Neural progenitor cell (in vitro differentiated cells): ENCODE measurements at regions not wholly inside any gene's neighbourhood (a gene's known extent, or its start where the extent isn't known, plus 50 kb on each side); places are given as distances from the start of the nearest gene placed in this dataset.

Experiments
- DNase-seq: peaks from one replicate; pipeline ENCODE4 v3.0.0-alpha.2; 2016; ENCODE audit warnings: low spot score
- H2AFZ ChIP-seq: fragments of 200-600 bp; sonication (generic); replicated peaks from 2 replicates; pipeline ENCODE4 v1.6.1; 2016; ENCODE audit warnings: antibody characterized with exemption
- H3F3A ChIP-seq: fragments of 200-600 bp; sonication (generic); 2 replicates; pipeline ENCODE4 v1.6.1; 2016; ENCODE audit warnings: antibody characterized with exemption, low read depth
- H3K27ac ChIP-seq: fragments of 200-600 bp; sonication (generic); 2 replicates; pipeline ENCODE4 v1.5.1; 2016; ENCODE audit warnings: mild to moderate bottlenecking
- H3K27me3 ChIP-seq: fragments of 200-600 bp; sonication (generic); 2 replicates; pipeline ENCODE4 v1.6.1; 2016; ENCODE audit warnings: mild to moderate bottlenecking, moderate library complexity
- H3K36me3 ChIP-seq: fragments of 200-600 bp; sonication (generic); 2 replicates; pipeline ENCODE4 v1.5.1; 2016
- H3K4me1 ChIP-seq: fragments of 200-600 bp; sonication (generic); 2 replicates; pipeline ENCODE4 v1.6.1; 2016; ENCODE audit warnings: mixed run types
- H3K4me2 ChIP-seq: fragments of 200-600 bp; sonication (generic); 2 replicates; pipeline ENCODE4 v1.6.1; 2016
- H3K4me3 ChIP-seq: fragments of 200-600 bp; sonication (generic); 2 replicates; pipeline ENCODE4 v1.5.1; 2016
- H3K79me2 ChIP-seq: fragments of 200-600 bp; sonication (generic); 2 replicates; pipeline ENCODE4 v1.6.1; 2016; ENCODE audit warnings: low read depth
- H3K9ac ChIP-seq: fragments of 200-600 bp; sonication (generic); 2 replicates; pipeline ENCODE4 v1.6.1; 2016
- H3K9me3 ChIP-seq: fragments of 200-600 bp; sonication (generic); 2 replicates; pipeline ENCODE4 v1.5.1; 2016; ENCODE audit warnings: low read depth
- H4K20me1 ChIP-seq: fragments of 200-600 bp; sonication (generic); 2 replicates; pipeline ENCODE4 v1.6.1; 2016; ENCODE audit warnings: low read depth
- H3K27ac Mint-ChIP-seq: 3 replicates; pipeline ENCODE4 v1.8.0; 2021; ENCODE audit warnings: mixed read lengths
- H3K27me3 Mint-ChIP-seq: 2 replicates; pipeline ENCODE4 v1.8.0; 2022; ENCODE audit warnings: low read depth, mild to moderate bottlenecking, inconsistent platforms, moderate library complexity, mixed read lengths; ENCODE audit not compliant: insufficient read depth
- H3K36me3 Mint-ChIP-seq: 3 replicates; pipeline ENCODE4 v1.8.0; 2021; ENCODE audit warnings: mixed read lengths
- H3K4me1 Mint-ChIP-seq: 3 replicates; pipeline ENCODE4 v1.8.0; 2021; ENCODE audit warnings: mixed read lengths
- H3K4me3 Mint-ChIP-seq: 3 replicates; pipeline ENCODE4 v1.8.0; 2021; ENCODE audit warnings: mild to moderate bottlenecking, moderate library complexity, mixed read lengths
- H3K9me3 Mint-ChIP-seq: 3 replicates; pipeline ENCODE4 v1.8.0; 2020; ENCODE audit warnings: mixed read lengths
- EZH2 ChIP-seq: fragments of 200-600 bp; sonication (generic); IDR thresholded peaks from 2 replicates; pipeline ENCODE4 v1.6.1; 2017; ENCODE audit warnings: antibody characterized with exemption, mild to moderate bottlenecking, moderate library complexity
- EZH2phosphoT487 ChIP-seq: fragments of 200-600 bp; sonication (generic); IDR thresholded peaks from 2 replicates; pipeline ENCODE4 v1.6.1; 2017; ENCODE audit warnings: antibody characterized with exemption
- TF ChIP-seq, protein P1 (sequence below): fragments of 200-600 bp; sonication (generic); IDR thresholded peaks from 2 replicates; pipeline ENCODE4 v1.5.1; 2017; ENCODE audit warnings: antibody characterized with exemption, mild to moderate bottlenecking

DNA sequence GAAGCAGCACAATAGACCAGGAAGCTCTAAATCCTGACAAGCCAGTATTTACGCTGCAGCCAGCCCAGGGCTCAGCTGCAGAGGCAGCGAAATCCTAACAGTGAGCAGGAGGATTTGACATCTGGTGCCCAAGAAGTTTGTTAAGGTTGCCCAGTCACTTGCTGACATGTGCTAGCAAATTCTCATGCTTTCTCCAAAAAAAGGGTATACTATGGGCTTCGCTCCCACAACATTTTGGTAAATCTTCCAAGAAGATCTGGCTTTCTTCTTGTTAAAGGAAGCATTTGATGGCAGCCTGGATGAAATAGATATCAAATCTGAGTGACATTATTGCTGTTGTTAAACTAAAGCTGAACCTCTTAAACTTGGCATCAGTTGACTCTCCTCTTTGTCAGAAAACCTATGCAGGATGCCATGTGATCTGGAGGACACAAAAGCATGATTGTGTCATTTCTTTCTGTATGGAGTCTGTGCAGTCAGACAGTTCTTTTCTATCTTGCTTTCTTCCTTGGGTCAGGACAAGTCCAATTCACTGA is 949.7 kb upstream of the RBFOX1 start:
- no peak for DNase-seq
- Mint-ChIP-seq H3K4me3 (no peak overlapping the region), H3K27me3 (peaks cover 2% of the 10 kb centered on the region), H3K36me3 (peaks cover 6% of the 10 kb centered on the region), H3K27ac (no peak overlapping the region), H3K4me1 (peaks cover 2% of the 10 kb centered on the region), H3K9me3 (no peaks in the 10 kb centered on the region)
- Histone ChIP-seq H3K36me3 (no peaks in the 10 kb centered on the region), H3K4me2 (no peak overlapping the region), H3K9me3 (no peaks in the 10 kb centered on the region), H2AFZ (no peak overlapping the region), H3K27ac (no peak overlapping the region), H3K79me2 (no peaks in the 10 kb centered on the region), H4K20me1 (no peaks in the 10 kb centered on the region), H3K4me1 (no peaks in the 10 kb centered on the region), H3F3A (no peaks in the 10 kb centered on the region), H3K9ac (no peak overlapping the region), H3K4me3 (no peak overlapping the region), H3K27me3 (no peaks in the 10 kb centered on the region)
- no peak for TF ChIP-seq EZH2
- TF ChIP-seq, protein P1, sequence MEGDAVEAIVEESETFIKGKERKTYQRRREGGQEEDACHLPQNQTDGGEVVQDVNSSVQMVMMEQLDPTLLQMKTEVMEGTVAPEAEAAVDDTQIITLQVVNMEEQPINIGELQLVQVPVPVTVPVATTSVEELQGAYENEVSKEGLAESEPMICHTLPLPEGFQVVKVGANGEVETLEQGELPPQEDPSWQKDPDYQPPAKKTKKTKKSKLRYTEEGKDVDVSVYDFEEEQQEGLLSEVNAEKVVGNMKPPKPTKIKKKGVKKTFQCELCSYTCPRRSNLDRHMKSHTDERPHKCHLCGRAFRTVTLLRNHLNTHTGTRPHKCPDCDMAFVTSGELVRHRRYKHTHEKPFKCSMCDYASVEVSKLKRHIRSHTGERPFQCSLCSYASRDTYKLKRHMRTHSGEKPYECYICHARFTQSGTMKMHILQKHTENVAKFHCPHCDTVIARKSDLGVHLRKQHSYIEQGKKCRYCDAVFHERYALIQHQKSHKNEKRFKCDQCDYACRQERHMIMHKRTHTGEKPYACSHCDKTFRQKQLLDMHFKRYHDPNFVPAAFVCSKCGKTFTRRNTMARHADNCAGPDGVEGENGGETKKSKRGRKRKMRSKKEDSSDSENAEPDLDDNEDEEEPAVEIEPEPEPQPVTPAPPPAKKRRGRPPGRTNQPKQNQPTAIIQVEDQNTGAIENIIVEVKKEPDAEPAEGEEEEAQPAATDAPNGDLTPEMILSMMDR, result no peak
- no peak for TF ChIP-seq EZH2phosphoT487

DNA sequence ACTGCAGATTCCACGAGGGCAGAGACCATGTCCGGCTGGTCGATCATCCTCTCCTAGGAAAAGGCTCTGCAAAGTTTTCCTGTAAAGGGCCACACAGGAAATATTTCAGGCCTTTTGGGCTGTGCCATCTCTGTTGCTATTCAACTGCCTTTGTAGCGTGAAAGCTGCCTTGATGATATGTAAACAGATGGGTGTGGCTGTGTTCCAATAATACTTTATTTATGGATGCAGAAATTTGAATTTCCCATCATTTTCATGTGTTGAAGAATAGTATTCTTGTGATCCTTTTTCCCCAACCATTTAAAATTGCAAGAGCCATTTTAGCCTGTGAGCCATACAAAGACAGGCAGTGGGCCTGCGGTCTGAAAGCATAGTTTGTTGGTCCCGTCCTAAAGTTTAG is 950.7 kb upstream of the RBFOX1 start:
- Histone ChIP-seq H3F3A (no peaks in the 10 kb centered on the region), H3K4me1 (no peaks in the 10 kb centered on the region), H3K4me3 (no peak overlapping the region), H3K36me3 (no peaks in the 10 kb centered on the region), H3K9ac (no peak overlapping the region), H3K27me3 (no peaks in the 10 kb centered on the region), H3K9me3 (no peaks in the 10 kb centered on the region), H4K20me1 (no peaks in the 10 kb centered on the region), H2AFZ (no peak overlapping the region), H3K79me2 (no peaks in the 10 kb centered on the region), H3K4me2 (no peak overlapping the region), H3K27ac (no peak overlapping the region)
- no peak overlapping the region for H3K27ac Mint-ChIP-seq
- no peak overlapping the region for H3K4me3 Mint-ChIP-seq
- DNase-seq, result no peak
- peaks cover 2% of the 10 kb centered on the region for H3K27me3 Mint-ChIP-seq
- H3K9me3 Mint-ChIP-seq, result no peaks in the 10 kb centered on the region
- no peak for TF ChIP-seq EZH2
- TF ChIP-seq, protein P1, result no peak
- TF ChIP-seq EZH2phosphoT487, result no peak
- peaks cover 2% of the 10 kb centered on the region for H3K4me1 Mint-ChIP-seq
- H3K36me3 Mint-ChIP-seq, result peaks cover 6% of the 10 kb centered on the region

DNA sequence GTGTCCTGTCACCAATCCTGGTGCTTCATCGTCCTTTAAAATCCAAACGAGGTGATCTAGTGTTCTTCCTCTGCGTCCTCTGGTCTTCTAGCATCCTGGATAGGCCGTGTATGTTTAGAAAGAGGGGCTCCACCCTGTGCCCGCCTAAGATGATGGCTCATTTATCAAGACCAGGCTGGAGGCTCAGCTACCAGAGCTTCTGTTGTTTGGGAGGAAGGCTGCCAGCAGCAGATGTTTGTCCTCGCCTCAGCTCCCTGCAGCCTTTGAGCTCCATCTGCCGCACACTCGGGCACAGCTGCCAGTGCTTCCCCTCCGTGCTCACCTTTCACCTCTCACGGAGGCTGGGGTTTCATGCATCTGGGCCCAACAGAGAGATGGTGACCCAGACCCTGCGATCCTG is 954.7 kb upstream of the RBFOX1 start:
- H3K9ac ChIP-seq, result no peak overlapping the region
- no peak overlapping the region for H3K4me3 Mint-ChIP-seq
- no peaks in the 10 kb centered on the region for H3F3A ChIP-seq
- no peak overlapping the region for H2AFZ ChIP-seq
- no peaks in the 10 kb centered on the region for H3K9me3 ChIP-seq
- H3K4me2 ChIP-seq, result no peak overlapping the region
- H3K9me3 Mint-ChIP-seq, result no peaks in the 10 kb centered on the region
- no peaks in the 10 kb centered on the region for H3K36me3 ChIP-seq
- H3K79me2 ChIP-seq, result no peaks in the 10 kb centered on the region
- TF ChIP-seq, protein P1, result no peak
- no peak for TF ChIP-seq EZH2
- no peak for TF ChIP-seq EZH2phosphoT487
- peaks cover 26% of the 10 kb centered on the region for H3K4me1 ChIP-seq
- DNase-seq, result no peak
- H3K36me3 Mint-ChIP-seq, result no peaks in the 10 kb centered on the region
- no peaks in the 10 kb centered on the region for H4K20me1 ChIP-seq
- no peaks in the 10 kb centered on the region for H3K27me3 ChIP-seq
- H3K27ac Mint-ChIP-seq, result no peak overlapping the region
- no peak overlapping the region for H3K4me3 ChIP-seq
- no peak overlapping the region for H3K27ac ChIP-seq
- H3K4me1 Mint-ChIP-seq, result peaks cover 19% of the 10 kb centered on the region
- no peaks in the 10 kb centered on the region for H3K27me3 Mint-ChIP-seq
